GM21825 (cell line): ENCODE measurements at regions not wholly inside any gene's neighbourhood (a gene's known extent, or its start where the extent isn't known, plus 50 kb on each side); places are given as distances from the start of the nearest gene placed in this dataset.
"Not testable (repeated sequence)": the region's sequence is repeated elsewhere in the genome, so short reads cannot be mapped to it uniquely, and the experiment has no call there.

Source experiments
- ATAC-seq: cut with Tn5 transposase; IDR thresholded peaks from one replicate; pipeline ENCODE4 v1.9.1; 2021; ENCODE audit warnings: mild to moderate bottlenecking, moderate library complexity; ENCODE audit not compliant: unreplicated experiment

DNA sequence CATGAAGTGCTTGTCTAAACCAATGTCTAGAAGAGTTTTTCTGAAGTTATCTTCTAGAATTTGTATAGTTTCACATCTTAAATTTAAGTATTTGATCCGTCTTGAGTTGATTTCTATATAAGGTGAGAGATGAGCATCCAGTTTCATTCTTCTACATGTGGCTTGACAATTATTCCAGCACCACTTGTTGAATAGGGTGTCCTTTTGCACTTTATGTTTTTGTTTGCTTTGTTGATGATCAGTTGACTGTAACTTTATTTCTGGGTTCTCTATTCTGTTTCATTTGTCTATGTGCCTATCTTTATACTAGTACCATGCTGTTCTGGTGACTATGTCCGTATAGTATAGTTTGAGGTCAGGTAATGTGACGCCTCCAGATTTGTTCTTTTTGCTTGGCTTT lies 426.6 kb upstream of the CHRM2 start:
- ATAC-seq: no peak

DNA sequence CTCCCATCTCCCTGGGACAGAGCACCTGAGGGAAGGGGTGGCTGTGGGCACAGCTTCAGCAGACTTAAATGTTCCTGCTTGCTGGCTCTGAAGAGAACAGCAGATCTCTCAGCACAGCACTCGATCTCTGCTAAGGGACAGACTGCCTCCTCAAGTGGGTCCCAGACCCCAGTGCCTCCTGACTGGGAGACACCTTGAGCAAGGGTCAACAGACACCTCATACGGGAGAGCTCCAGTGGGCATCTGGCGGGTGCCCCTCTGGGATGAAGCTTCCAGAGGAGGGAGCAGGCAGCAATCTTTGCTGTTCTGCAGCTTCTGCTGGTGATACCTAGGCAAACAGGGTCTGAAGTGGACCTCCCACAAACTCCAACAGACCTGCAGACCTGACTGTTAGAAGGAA lies 436.7 kb upstream of the CHRM2 start:
- not testable (repeated sequence) for ATAC-seq

DNA sequence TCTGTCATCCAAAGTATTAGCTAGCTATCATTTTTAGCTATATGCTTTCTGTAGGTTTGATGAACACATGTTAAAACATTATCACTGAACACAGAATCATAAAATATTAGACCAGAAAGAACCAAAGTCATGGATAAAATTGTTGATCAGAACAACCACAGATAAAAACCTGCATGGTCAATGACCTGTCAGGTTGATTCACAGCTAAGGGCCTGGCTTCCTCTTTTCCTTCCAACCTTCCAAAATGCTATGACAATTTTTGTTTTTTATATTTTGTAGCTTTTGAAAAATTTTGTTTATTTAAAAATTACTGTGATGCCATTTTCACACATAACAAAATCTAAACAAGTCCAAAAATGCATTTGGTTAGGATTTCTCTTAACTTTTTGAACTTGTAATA lies 444.4 kb upstream of the CHRM2 start:
- ATAC-seq: no peak

DNA sequence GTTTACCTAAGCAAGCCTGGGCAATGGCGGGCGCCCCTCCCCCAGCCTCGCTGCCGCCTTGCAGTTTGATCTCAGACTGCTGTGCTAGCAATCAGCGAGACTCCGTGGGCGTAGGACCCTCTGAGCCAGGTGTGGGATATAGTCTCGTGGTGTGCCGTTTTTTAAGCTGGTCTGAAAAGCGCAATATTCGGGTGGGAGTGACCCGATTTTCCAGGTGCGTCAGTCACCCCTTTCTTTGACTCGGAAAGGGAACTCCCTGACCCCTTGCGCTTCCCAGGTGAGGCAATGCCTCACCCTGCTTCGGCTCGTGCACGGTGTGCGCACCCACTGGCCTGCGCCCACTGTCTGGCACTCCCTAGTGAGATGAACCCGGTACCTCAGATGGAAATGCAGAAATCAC lies 442.6 kb upstream of the MTPN start:
- ATAC-seq: not testable (repeated sequence)

DNA sequence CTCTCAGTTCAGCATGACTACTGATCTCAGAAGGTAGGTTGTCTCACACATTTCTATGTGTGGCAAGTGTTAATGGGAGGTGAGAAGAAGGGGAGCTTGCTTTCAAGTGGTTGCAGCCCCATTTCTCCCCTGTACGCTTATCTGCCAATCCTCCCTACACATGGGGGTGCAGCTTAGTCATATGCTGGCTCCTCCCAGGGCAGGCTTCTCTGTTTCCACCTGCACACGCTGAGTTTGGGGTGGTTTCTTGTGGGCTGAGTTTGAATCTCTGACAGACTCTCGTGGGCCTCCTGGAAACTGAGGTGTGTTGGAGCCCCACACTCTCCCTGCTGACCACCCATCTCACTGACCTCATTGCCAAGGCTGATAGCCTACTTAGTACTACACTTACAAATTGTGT lies 435.8 kb upstream of the MTPN start:
- ATAC-seq: no peak

GRCh38 chr7:136405931-136406777 lies 429.0 kb upstream of the MTPN start:
- peak; percentile 95 for ATAC-seq

DNA sequence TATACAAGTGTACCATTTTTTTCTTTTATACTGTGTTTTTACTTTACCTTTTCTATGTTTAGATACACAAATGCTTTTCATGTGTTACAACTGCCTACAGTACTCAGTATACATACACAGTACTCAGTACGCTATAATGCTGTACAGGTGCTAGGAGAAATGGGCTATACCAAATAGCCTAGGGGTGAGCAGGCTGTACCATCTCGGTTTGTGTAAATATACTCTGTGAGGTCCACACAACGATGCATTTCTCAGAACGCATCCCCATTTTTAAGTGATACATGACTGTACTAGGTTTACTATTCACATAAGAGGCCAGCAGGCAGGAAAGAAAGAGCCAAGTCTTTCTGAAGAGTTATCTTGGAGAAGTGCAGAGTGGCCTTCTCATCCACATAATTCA lies 426.4 kb upstream of the MTPN start:
- no peak for ATAC-seq

GRCh38 chr7:136400877-136401276 lies 423.7 kb upstream of the MTPN start:
- ATAC-seq: no peak

GRCh38 chr7:136399385-136399784 lies 422.2 kb upstream of the MTPN start:
- no peak for ATAC-seq

- ATAC-seq: no peak
Measured at GRCh38 chr7:136392856-136393255, 415.7 kb upstream of the MTPN start.

- no peak for ATAC-seq
Measured at GRCh38 chr7:136391371-136391770, 414.2 kb upstream of the MTPN start.

DNA sequence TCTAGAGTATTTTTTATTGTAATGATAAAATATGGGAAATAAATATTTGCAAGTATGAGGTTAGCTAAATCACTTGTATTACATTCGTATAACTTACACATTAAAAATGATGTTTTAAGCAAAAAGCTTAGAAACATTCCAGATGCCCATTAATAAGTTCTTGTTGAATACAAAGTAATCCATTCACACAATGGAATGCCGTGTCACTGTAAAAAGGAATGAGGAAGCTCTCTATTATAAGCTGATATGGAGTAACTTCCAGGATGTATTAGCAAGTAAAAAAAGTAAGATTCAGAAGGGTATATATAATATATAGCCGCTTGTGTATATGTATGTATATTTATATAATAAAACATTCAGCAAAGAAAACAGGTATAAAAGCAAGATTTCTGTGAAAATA lies 412.8 kb upstream of the MTPN start:
- ATAC-seq: no peak

DNA sequence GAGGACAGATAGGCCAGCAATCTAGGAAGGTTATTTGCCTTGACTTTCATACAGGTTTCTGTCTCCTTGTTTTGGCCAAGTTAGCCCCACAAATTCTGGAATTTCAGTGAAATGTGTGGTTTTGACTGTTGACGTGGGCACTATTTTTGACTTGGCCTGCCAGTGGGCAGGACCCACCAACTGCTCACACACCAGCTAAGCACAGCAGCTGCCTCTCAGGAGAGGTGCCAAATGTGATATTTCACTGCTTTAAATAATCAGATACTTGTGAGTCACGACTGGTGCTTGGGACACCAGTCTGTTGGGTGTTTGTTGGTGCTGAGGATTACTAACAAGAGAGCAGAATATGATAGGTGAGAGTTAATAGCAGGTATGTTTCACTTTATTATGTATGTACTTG lies 409.7 kb upstream of the MTPN start:
- no peak for ATAC-seq

DNA sequence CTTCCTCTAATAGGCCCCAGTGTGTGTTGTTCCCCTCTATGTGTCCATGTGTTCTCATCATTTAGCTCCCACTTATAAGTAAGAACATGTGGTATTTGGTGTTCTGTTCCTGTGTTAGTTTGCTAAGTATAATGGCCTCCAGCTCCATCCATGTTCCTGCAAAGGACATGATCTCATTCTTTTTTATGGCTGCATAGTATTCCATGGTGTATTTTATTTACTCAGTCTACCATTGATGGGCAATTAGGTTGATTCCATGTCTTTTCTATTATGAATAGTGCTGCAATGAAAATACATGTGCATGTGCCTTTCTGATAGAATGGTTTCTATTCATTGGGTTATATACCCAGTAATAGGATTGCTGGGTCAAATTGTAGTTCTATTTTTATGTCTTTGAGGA lies 394.2 kb upstream of the MTPN start:
- not testable (repeated sequence) for ATAC-seq

GRCh38 chr7:136370137-136370536 lies 393.0 kb upstream of the MTPN start:
- ATAC-seq: no peak

DNA sequence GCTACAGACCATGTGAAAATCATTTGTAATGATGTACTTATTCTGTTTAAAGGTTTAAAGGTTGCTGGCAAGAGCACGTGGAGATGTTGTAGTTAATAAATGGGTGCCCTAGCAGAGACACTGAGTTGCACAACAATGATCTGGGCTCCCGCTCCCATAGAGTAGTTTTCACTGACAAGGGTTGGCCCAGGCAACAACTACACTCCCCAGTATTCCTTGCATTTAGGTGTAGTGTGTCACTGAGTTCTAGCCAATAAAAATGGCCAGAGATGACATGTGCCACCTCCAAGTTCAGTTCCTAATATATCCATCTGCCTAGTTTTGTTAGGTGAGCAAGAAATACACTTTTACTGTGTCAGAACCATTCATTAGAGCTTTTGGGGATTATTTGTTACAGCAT lies 392.1 kb upstream of the MTPN start:
- no peak for ATAC-seq

GRCh38 chr7:136359333-136359903 lies 382.3 kb upstream of the MTPN start:
- ATAC-seq: peak; percentile 97

- peak; percentile 62 for ATAC-seq
Measured at GRCh38 chr7:136353287-136353686, 376.1 kb upstream of the MTPN start.

DNA sequence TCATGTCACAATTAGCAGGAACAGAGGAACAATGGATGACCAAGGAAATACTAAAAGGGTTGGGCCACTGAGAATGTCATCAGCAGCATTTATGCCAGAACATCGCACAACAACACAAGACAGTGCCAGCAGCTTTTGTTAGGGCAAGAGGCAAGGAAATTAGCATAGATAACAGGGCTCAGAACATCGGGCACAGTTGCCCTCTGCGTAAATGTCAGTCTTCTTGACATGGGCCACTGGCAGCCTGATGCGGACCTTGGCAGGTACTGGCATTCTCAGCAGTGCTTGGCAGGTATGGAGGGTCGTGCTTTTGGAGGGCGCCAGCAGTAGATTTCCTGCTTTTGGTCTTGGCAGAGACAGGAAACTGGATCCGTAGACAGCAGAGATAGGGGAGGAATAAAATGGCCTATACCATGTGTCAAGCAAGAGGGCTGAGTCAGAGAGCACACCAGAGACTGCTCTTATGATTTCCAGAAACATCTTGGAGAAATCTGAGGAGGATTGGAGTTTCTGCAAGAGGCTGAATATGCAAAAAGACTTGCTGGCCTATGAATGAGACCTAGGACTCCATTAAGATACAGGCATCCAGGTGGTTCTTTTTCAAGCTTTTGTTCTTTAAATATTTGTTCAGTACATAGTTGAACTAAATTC lies 371.5 kb upstream of the MTPN start:
- no peak for ATAC-seq

GRCh38 chr7:136348142-136348541 lies 371.0 kb upstream of the MTPN start:
- ATAC-seq: no peak

GRCh38 chr7:136347488-136347887 lies 370.3 kb upstream of the MTPN start:
- no peak for ATAC-seq

DNA sequence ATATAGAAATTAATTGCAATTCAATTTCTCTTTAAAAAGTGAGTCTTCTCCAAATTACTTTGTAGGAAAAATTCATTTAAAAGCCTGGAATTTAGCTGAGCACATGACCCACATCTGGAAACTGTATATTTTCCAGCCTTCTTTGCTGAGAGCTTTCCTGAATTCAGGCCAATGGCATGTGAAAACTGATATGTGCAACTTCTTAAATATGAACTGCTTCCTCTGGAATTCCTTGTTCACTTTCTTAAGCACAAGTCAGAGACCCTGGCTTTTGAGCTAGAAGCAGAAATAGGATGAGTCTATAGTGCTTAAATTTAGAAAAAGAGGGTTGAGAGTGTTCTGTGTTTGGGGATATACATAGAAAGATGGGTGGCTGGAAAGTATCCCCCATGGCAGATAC lies 365.1 kb upstream of the MTPN start:
- ATAC-seq: no peak
